ENCODE measurements at regions not wholly inside any gene's neighbourhood (a gene's known extent, or its start where the extent isn't known, plus 50 kb on each side); places are given as distances from the start of the nearest gene placed in this dataset.

DNA sequence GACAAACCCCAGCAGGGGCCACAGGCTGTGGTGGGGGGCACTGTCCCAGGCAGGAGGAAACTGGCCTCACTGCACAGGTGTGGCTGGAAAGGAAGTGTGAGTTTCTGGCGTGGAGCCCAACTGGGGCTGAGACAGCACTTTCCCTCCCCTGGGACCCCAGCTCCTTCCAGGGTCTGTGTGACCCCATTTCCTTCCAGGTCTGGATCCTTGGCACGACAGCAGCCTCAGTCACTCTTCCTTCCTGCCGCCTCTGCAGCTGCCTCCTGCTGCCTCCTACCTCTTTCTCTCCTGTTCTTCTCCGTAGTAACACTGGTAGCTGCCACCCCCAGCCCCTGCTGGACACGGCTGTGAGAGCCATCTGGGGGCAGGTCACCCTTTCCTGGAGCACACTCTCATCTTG lies 88.0 kb downstream of the SIK1 start:
- TF ChIP-seq, protein P1, sequence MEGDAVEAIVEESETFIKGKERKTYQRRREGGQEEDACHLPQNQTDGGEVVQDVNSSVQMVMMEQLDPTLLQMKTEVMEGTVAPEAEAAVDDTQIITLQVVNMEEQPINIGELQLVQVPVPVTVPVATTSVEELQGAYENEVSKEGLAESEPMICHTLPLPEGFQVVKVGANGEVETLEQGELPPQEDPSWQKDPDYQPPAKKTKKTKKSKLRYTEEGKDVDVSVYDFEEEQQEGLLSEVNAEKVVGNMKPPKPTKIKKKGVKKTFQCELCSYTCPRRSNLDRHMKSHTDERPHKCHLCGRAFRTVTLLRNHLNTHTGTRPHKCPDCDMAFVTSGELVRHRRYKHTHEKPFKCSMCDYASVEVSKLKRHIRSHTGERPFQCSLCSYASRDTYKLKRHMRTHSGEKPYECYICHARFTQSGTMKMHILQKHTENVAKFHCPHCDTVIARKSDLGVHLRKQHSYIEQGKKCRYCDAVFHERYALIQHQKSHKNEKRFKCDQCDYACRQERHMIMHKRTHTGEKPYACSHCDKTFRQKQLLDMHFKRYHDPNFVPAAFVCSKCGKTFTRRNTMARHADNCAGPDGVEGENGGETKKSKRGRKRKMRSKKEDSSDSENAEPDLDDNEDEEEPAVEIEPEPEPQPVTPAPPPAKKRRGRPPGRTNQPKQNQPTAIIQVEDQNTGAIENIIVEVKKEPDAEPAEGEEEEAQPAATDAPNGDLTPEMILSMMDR (IDR thresholded peaks at IDR 0.05): no peak
- TF ChIP-seq ATF1 (CRISPR knock-in tag; IDR thresholded peaks at IDR 0.05) (no peak), NFYB (CRISPR knock-in tag; conservative IDR thresholded peaks at IDR 0.05; ENCODE audit: low read depth) (no peak), GTF2I (CRISPR knock-in tag; conservative IDR thresholded peaks at IDR 0.05) (no peak), ZBTB21 (CRISPR knock-in tag; IDR thresholded peaks at IDR 0.05; ENCODE audit: borderline replicate concordance) (no peak), ZNF263 (CRISPR knock-in tag; IDR thresholded peaks at IDR 0.05; ENCODE audit: low read depth) (no peak), NR2C2 (CRISPR knock-in tag; IDR thresholded peaks at IDR 0.05) (no peak), ZNF138 (CRISPR knock-in tag; conservative IDR thresholded peaks at IDR 0.05) (no peak), HMGA2 (CRISPR knock-in tag; IDR thresholded peaks at IDR 0.05) (no peak)
- TF ChIP-seq, protein P2, sequence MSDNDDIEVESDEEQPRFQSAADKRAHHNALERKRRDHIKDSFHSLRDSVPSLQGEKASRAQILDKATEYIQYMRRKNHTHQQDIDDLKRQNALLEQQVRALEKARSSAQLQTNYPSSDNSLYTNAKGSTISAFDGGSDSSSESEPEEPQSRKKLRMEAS (CRISPR knock-in tag; IDR thresholded peaks at IDR 0.05): no peak
- TF ChIP-seq, protein P3, sequence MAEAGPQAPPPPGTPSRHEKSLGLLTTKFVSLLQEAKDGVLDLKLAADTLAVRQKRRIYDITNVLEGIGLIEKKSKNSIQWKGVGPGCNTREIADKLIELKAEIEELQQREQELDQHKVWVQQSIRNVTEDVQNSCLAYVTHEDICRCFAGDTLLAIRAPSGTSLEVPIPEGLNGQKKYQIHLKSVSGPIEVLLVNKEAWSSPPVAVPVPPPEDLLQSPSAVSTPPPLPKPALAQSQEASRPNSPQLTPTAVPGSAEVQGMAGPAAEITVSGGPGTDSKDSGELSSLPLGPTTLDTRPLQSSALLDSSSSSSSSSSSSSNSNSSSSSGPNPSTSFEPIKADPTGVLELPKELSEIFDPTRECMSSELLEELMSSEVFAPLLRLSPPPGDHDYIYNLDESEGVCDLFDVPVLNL (CRISPR knock-in tag; IDR thresholded peaks at IDR 0.05; ENCODE audit: borderline replicate concordance, low read depth): no peak
- TF ChIP-seq, protein P4, sequence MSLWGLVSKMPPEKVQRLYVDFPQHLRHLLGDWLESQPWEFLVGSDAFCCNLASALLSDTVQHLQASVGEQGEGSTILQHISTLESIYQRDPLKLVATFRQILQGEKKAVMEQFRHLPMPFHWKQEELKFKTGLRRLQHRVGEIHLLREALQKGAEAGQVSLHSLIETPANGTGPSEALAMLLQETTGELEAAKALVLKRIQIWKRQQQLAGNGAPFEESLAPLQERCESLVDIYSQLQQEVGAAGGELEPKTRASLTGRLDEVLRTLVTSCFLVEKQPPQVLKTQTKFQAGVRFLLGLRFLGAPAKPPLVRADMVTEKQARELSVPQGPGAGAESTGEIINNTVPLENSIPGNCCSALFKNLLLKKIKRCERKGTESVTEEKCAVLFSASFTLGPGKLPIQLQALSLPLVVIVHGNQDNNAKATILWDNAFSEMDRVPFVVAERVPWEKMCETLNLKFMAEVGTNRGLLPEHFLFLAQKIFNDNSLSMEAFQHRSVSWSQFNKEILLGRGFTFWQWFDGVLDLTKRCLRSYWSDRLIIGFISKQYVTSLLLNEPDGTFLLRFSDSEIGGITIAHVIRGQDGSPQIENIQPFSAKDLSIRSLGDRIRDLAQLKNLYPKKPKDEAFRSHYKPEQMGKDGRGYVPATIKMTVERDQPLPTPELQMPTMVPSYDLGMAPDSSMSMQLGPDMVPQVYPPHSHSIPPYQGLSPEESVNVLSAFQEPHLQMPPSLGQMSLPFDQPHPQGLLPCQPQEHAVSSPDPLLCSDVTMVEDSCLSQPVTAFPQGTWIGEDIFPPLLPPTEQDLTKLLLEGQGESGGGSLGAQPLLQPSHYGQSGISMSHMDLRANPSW (CRISPR knock-in tag; conservative IDR thresholded peaks at IDR 0.05; ENCODE audit: low read depth): no peak

Measured in WTC11 (cell line).